ENCODE measurements at regions not wholly inside any gene's neighbourhood (a gene's known extent, or its start where the extent isn't known, plus 50 kb on each side); places are given as distances from the start of the nearest gene placed in this dataset.

DNA sequence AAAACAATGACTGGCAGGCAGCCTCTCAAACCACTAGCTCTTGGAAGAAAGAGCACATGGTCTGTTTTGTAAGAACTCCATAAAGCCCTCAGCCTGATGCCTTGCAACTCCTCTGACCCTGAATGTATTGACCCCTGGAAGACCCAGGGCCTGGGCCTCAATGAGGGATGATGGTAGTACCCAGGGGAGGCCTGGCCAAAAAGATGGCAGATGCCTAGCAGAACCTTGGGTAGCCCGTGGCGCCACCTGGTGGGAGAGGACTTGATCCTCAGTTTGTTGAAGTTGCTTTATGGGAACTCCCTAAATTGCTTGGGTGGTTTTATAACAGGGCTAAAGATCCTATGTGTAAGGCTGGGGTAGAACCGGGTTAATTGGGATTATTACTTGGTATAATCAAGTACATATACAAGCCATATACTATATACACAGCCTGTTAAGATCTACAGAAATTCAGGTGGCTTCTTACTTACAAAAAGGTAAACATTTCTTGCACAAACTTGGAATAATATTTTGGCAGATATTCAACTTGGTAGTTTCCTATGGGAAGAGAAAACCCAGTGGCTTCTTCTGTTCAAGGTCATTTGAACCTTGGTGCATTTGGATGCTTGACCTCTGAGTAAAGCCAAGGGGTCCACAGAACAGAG lies 95.8 kb upstream of the CACUL1 start:
- H3K9me2 ChIP-seq, result no peaks in the 10 kb centered on the region
- no peaks in the 10 kb centered on the region for H3K9me3 ChIP-seq
- WGBS (ENCODE audit: low lambda C conversion rate), result 14% methylated on average over 3 of the region's 3 CpGs
- H3F3A ChIP-seq (replicated peaks; ENCODE audit: insufficient read depth), result no peaks in the 10 kb centered on the region
- no peak overlapping the region for H3K9ac ChIP-seq
- H3K4me1 ChIP-seq (ENCODE audit: control insufficient read depth in 1 of 2, insufficient read depth in 2 of 2, low read depth in 1 of 2, low read length in 1 of 2), result no peaks in the 10 kb centered on the region
- H4K20me1 ChIP-seq (ENCODE audit: insufficient read depth), result no peaks in the 10 kb centered on the region
- no peaks in the 10 kb centered on the region for H3K79me2 ChIP-seq (ENCODE audit: insufficient read depth)
- peak; percentile 69 for DNase-seq
- H2AFZ ChIP-seq (ENCODE audit: low read depth), result no peak overlapping the region
- H3K4me2 ChIP-seq, result no peak overlapping the region
- no peaks in the 10 kb centered on the region for H3K36me3 ChIP-seq (replicated peaks in 1 of 2; ENCODE audit: control insufficient read depth in 1 of 2, insufficient read depth in 2 of 2, low read length in 1 of 2)
- H3K27ac ChIP-seq (ENCODE audit: low read depth in 2 of 2, low read length in 1 of 2), result no peak overlapping the region
- no peak overlapping the region for H3K4me3 ChIP-seq (ENCODE audit: low read depth in 2 of 2, low read length in 1 of 2)
- ChIA-PET POLR2A (no interaction called here), CTCF (interaction anchor here (0.6 to 1.9 kb wide), 20 partner anchors 8 to 282 kb away, joined by 3 to 13 read pairs (median 4); no protein-coding TSS in a partner anchor)
- no peak for TF ChIP-seq TAF1 (IDR thresholded peaks at IDR 0.05; ENCODE audit: borderline replicate concordance, low read depth, low read length)
- TF ChIP-seq, protein P1, sequence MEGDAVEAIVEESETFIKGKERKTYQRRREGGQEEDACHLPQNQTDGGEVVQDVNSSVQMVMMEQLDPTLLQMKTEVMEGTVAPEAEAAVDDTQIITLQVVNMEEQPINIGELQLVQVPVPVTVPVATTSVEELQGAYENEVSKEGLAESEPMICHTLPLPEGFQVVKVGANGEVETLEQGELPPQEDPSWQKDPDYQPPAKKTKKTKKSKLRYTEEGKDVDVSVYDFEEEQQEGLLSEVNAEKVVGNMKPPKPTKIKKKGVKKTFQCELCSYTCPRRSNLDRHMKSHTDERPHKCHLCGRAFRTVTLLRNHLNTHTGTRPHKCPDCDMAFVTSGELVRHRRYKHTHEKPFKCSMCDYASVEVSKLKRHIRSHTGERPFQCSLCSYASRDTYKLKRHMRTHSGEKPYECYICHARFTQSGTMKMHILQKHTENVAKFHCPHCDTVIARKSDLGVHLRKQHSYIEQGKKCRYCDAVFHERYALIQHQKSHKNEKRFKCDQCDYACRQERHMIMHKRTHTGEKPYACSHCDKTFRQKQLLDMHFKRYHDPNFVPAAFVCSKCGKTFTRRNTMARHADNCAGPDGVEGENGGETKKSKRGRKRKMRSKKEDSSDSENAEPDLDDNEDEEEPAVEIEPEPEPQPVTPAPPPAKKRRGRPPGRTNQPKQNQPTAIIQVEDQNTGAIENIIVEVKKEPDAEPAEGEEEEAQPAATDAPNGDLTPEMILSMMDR (IDR thresholded peaks at IDR 0.05), result peak; percentile 64
- no peak for TF ChIP-seq EZH2phosphoT487 (IDR thresholded peaks at IDR 0.05; ENCODE audit: borderline replicate concordance, low read depth)
- TF ChIP-seq NRF1 (IDR thresholded peaks at IDR 0.05; ENCODE audit: low read depth, low read length), result no peak
- TF ChIP-seq NFIC (IDR thresholded peaks at IDR 0.05; ENCODE audit: borderline replicate concordance), result no peak
- TF ChIP-seq ELF1 (IDR thresholded peaks at IDR 0.05), result no peak
- no peak for TF ChIP-seq RCOR1 (IDR thresholded peaks at IDR 0.05; ENCODE audit: low read length)
- TF ChIP-seq GATA2 (CRISPR knock-in tag; IDR thresholded peaks at IDR 0.05), result no peak
- TF ChIP-seq POLR2AphosphoS5 (IDR thresholded peaks at IDR 0.05; ENCODE audit: low read depth, low read length), result no peak
- TF ChIP-seq GABPA (IDR thresholded peaks at IDR 0.05; ENCODE audit: low read depth), result no peak
- no peak for TF ChIP-seq TEAD4 (IDR thresholded peaks at IDR 0.05; ENCODE audit: borderline replicate concordance, insufficient read depth)
- TF ChIP-seq SMC3 (IDR thresholded peaks at IDR 0.05; ENCODE audit: low read depth, low read length), result peak; percentile 64
- TF ChIP-seq REST (IDR thresholded peaks at IDR 0.05; ENCODE audit: low read depth, low read length), result no peak
- TF ChIP-seq, protein P2, sequence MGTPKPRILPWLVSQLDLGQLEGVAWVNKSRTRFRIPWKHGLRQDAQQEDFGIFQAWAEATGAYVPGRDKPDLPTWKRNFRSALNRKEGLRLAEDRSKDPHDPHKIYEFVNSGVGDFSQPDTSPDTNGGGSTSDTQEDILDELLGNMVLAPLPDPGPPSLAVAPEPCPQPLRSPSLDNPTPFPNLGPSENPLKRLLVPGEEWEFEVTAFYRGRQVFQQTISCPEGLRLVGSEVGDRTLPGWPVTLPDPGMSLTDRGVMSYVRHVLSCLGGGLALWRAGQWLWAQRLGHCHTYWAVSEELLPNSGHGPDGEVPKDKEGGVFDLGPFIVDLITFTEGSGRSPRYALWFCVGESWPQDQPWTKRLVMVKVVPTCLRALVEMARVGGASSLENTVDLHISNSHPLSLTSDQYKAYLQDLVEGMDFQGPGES (IDR thresholded peaks at IDR 0.05; ENCODE audit: low read depth, low read length), result no peak
- no peak for TF ChIP-seq FOSL2 (IDR thresholded peaks at IDR 0.05; ENCODE audit: borderline replicate concordance, low read depth)
- peak; percentile 72 for TF ChIP-seq RAD21 (IDR thresholded peaks at IDR 0.05; ENCODE audit: low read length)
- TF ChIP-seq YY1 (IDR thresholded peaks at IDR 0.05; ENCODE audit: low read depth), result no peak
- TF ChIP-seq, protein P3, sequence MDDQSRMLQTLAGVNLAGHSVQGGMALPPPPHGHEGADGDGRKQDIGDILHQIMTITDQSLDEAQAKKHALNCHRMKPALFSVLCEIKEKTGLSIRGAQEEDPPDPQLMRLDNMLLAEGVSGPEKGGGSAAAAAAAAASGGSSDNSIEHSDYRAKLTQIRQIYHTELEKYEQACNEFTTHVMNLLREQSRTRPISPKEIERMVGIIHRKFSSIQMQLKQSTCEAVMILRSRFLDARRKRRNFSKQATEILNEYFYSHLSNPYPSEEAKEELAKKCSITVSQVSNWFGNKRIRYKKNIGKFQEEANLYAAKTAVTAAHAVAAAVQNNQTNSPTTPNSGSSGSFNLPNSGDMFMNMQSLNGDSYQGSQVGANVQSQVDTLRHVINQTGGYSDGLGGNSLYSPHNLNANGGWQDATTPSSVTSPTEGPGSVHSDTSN (IDR thresholded peaks at IDR 0.05), result no peak
- no peak for TF ChIP-seq EP300 (IDR thresholded peaks at IDR 0.05; ENCODE audit: borderline replicate concordance in 1 of 2, low read depth in 1 of 2, low read length in 1 of 2)
- no peaks in the 10 kb centered on the region for H3K27me3 ChIP-seq (ENCODE audit: insufficient read depth)
